ENCODE measurements at regions not wholly inside any gene's neighbourhood (a gene's known extent, or its start where the extent isn't known, plus 50 kb on each side); places are given as distances from the start of the nearest gene placed in this dataset.

DNA sequence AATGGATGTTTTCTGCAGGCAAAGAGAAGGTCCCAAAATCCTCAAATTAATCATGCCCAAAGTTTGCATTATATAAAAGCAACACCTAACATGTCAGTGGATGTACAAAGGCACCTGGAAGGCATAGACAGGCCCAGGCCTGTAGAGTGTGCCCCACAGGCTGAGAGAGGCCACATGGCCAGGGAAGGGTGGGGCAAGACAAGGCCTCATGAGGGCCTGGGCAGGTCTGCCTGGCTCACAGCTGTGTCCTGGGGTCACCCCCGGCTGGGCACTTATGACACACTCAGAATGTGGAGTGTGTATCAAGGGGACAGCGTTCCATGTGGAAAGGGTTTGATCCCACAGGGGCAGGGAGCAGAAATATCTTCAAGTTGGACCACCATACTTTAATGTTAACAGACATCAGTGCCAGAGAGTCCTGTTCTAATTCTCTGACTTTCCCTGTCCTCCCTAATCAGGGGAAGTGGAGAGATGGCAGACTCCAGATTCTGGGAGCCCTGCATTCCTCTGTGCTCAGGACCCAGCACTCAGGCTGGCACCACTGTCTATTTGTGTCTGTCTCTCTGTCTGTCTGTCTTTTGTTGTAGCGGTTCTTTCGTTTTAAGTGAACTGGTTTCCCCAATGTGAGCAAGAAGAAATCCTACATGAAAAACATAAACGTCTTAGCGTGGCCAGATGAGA lies 178.3 kb upstream of the FOXA2 start:
- Histone ChIP-seq H3K4me2 (ENCODE audit: low read depth, low read length) (peak overlapping the region; percentile 14; the same call in 1 of the 2 replicates), H3K18ac (ENCODE audit: low read depth, low read length) (peak overlapping the region; percentile 53), H3K14ac (replicated peaks; ENCODE audit: low read depth, low read length) (peak overlapping the region; percentile 0; the same call in 1 of the 2 replicates), H2AFZ (replicated peaks; ENCODE audit: low read length, poor library complexity) (peak overlapping the region; percentile 4), H3K9me3 (ENCODE audit: control insufficient read depth, insufficient read depth, low read length) (no peaks in the 10 kb centered on the region), H3K23ac (ENCODE audit: low read depth, low read length) (0 out of 2 replicates have a peak overlapping the region, but pooled peaks have one; percentile 40), H3K27me3 (ENCODE audit: control insufficient read depth, insufficient read depth, low read length) (no peaks in the 10 kb centered on the region), H3K9ac (ENCODE audit: low read depth, low read length) (peak overlapping the region; percentile 28; the same call in 1 of the 2 replicates), H2AK9ac (replicated peaks; ENCODE audit: low read depth, low read length, poor library complexity) (no peak overlapping the region), H4K91ac (ENCODE audit: insufficient read depth, low read depth, low read length) (peak overlapping the region; percentile 90), H3K4me1 (ENCODE audit: control insufficient read depth, insufficient read depth, low read length) (peaks cover 14% of the 10 kb centered on the region), H2BK15ac (ENCODE audit: low read depth, low read length) (peak overlapping the region; percentile 42; the same call in 1 of the 3 replicates), H4K5ac (ENCODE audit: low read depth, low read length) (peak overlapping the region; percentile 73; the same call in 1 of the 2 replicates), H4K20me1 (ENCODE audit: insufficient read depth, low read length) (no peaks in the 10 kb centered on the region), H2BK20ac (ENCODE audit: low read depth, low read length) (peak overlapping the region; percentile 26; the same call in 1 of the 2 replicates), H3K4ac (ENCODE audit: low read depth, low read length) (peak overlapping the region; percentile 49; the same call in 1 of the 2 replicates), H3K56ac (ENCODE audit: extremely low read depth, insufficient read depth, low read length) (no peak overlapping the region), H2BK5ac (ENCODE audit: low read depth, low read length, poor library complexity, severe bottlenecking) (peak overlapping the region; percentile 92), H3K27ac (ENCODE audit: insufficient read depth, low read length) (peak overlapping the region; percentile 20), H3K9me1 (ENCODE audit: insufficient read depth, low read length) (no peaks in the 10 kb centered on the region), H3K36me3 (ENCODE audit: control insufficient read depth, insufficient read depth, low read length) (no peaks in the 10 kb centered on the region), H2AK5ac (ENCODE audit: low read depth, low read length) (no peak overlapping the region), H4K8ac (ENCODE audit: low read depth in 2 of 2, low read length in 2 of 2) (peak overlapping the region; percentile 76 to 89), H3K79me1 (ENCODE audit: low read depth in 1 of 2, low read length in 2 of 2) (no peaks in the 10 kb centered on the region), H2BK120ac (ENCODE audit: low read depth, low read length) (peak overlapping the region; percentile 42; the same call in 1 of the 2 replicates), H3K4me3 (ENCODE audit: insufficient read depth, low read depth, low read length) (no peak overlapping the region)
- no CpG with 5 or more reads among the region's 6 CpGs for WGBS, 2 experiments (ENCODE audit: extremely low coverage in 2 of 2, insufficient read length in 1 of 2)
- ChIA-PET CTCF (no interaction called here), POLR2A (ENCODE audit: unreplicated experiment) (no interaction called here)
- DNase-seq, result no peak
- dilution Hi-C loops (cut with HindIII; ENCODE audit: low sequenced_read_pairs, unreplicated experiment), result no loop called here
- no TSS peak for BruUV-seq (replicated peaks)
- peak; percentile 21; the same call in 1 of the 2 replicates for ATAC-seq (ENCODE audit: low read depth)
- intact Hi-C loops (cut with micrococcal nuclease), result no loop called here
- TF ChIP-seq CEBPB (IDR thresholded peaks at IDR 0.05; ENCODE audit: low read depth, low read length) (no peak), POLR2A (IDR thresholded peaks at IDR 0.05; ENCODE audit: low read depth, low read length) (no peak), SMC3 (IDR thresholded peaks at IDR 0.05; ENCODE audit: low read depth, low read length) (no peak), MXI1 (IDR thresholded peaks at IDR 0.05; ENCODE audit: borderline replicate concordance, low read depth, low read length) (no peak), RAD21 (IDR thresholded peaks at IDR 0.05; ENCODE audit: low read length) (no peak), NFE2L2 (IDR thresholded peaks at IDR 0.05; ENCODE audit: low read depth, low read length) (no peak)
- TF ChIP-seq, protein P1, sequence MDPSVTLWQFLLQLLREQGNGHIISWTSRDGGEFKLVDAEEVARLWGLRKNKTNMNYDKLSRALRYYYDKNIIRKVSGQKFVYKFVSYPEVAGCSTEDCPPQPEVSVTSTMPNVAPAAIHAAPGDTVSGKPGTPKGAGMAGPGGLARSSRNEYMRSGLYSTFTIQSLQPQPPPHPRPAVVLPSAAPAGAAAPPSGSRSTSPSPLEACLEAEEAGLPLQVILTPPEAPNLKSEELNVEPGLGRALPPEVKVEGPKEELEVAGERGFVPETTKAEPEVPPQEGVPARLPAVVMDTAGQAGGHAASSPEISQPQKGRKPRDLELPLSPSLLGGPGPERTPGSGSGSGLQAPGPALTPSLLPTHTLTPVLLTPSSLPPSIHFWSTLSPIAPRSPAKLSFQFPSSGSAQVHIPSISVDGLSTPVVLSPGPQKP (IDR thresholded peaks at IDR 0.05; ENCODE audit: borderline replicate concordance, low read depth, low read length), result no peak
- TF ChIP-seq, protein P2, sequence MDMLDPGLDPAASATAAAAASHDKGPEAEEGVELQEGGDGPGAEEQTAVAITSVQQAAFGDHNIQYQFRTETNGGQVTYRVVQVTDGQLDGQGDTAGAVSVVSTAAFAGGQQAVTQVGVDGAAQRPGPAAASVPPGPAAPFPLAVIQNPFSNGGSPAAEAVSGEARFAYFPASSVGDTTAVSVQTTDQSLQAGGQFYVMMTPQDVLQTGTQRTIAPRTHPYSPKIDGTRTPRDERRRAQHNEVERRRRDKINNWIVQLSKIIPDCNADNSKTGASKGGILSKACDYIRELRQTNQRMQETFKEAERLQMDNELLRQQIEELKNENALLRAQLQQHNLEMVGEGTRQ (IDR thresholded peaks at IDR 0.05; ENCODE audit: low read depth, low read length), result no peak
- in situ Hi-C loops (cut with MboI; ENCODE audit: low sequenced_read_pairs), result no loop called here
